Daoy (cell line): ENCODE measurements at regions not wholly inside any gene's neighbourhood (a gene's known extent, or its start where the extent isn't known, plus 50 kb on each side); places are given as distances from the start of the nearest gene placed in this dataset.

Experiments used
- DNase-seq: peaks from one replicate; pipeline ENCODE4 v3.0.0-alpha.2; 2015; ENCODE audit warnings: low read depth

GRCh38 chr3:99500485-99500884 lies 137.9 kb upstream of the COL8A1 start:
- DNase-seq = no peak

GRCh38 chr3:99499235-99500158 lies 138.9 kb upstream of the COL8A1 start:
- DNase-seq = peak; percentile 51

- DNase-seq = no peak
Observed at GRCh38 chr3:99498550-99499234, 139.7 kb upstream of the COL8A1 start.

DNA sequence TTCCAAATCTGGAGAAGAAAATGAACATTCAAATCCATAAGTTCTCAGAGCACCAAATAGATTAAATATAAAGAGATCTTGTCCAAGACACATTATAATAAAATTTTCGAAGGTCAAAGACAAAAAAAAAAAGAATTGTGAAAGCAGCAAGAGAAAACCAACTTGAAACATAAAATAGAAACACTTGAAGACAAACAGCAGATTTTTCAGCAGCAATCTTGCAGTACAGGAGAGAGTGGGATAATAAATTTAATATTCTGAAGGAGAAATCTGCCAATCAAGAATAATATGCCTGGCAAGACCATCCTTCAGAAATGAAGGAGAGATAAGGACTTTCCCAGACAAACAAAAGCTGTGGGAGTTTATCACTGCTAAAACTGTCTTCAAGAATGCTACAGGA lies 150.5 kb upstream of the COL8A1 start:
- no peak for DNase-seq

GRCh38 chr3:99485286-99485685 lies 153.1 kb upstream of the COL8A1 start:
- no peak for DNase-seq

DNA sequence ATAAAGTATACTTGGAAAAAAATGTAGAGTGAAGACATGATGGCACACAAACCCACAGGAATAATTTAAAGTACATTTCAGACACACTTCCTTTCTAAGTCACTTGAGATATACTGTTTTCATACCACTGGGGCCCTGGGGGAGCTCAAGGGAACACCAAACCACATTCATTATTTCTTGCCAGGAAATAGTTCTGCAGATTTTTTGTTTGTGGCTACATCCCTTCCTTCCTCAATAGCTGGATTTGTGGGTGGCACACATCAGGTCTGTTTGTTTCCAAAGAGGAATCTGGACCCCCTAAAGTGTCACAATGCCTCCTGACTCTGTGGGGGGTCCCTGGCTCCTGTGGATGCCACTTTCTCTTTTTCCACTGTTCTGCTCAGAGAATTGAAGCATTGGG lies 153.5 kb upstream of the COL8A1 start:
- no peak for DNase-seq

DNA sequence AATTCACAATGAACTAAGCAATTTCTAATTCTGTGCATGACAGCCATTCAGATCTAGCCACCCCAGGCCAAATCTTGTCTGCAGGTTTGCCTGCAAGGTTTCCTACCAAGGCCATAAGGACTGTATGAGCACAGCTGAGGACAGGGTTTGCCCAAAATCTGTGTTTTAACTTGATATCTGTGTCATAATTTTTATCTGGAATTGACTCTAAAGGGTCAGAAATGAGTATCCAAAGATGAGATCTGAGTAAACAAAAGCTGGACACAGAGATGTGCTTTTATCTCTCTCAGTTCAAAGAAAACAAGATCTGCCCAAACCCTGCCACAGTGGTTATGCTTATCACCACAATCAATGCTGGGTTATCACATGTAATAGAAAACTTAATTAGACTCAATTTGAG lies 154.6 kb upstream of the COL8A1 start:
- DNase-seq = no peak

DNA sequence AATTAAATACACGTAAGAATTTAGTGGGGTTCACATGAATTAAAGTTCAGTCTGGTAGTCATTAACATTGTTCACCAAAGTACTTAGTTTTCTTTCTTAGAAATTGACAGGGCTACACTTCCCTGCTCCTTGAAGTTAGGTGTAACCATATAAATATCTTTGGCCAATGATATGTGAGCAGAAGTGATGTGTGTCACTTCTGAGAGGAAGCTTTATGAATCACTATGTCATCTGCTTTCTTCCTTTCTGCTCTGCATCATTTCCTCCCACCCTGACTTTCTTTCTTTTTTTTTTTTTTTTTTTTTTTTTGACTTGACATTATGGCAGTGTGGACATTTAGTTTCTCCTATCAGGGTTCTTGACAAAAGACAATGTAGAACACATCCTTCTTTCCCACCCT lies 156.2 kb upstream of the COL8A1 start:
- DNase-seq = no peak

GRCh38 chr3:99481561-99481960 lies 156.8 kb upstream of the COL8A1 start:
- no peak for DNase-seq

- no peak for DNase-seq
Observed at GRCh38 chr3:99479768-99480167, 158.6 kb upstream of the COL8A1 start.

GRCh38 chr3:99477650-99478049 lies 160.7 kb upstream of the COL8A1 start:
- no peak for DNase-seq

GRCh38 chr3:99475229-99475628 lies 163.2 kb upstream of the COL8A1 start:
- DNase-seq = no peak

DNA sequence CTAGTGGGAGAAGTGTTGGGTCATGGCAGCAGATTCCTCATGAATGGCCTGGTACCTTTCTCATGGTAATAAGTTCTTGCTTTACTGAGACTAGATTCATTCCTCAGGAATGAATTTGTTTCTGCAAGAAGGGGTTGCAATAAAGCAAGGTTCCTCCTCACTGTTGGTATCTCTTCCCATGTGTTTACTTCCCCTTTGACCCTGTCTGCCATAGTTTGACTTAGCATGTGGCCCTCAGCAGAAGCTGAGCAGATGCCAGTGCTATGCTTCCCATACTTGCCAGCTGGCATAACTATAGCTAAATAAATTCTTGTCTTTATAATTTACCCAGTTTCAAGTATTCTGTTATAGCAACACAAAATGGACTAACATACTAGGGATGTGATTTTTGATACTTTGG lies 163.6 kb upstream of the COL8A1 start:
- no peak for DNase-seq

DNA sequence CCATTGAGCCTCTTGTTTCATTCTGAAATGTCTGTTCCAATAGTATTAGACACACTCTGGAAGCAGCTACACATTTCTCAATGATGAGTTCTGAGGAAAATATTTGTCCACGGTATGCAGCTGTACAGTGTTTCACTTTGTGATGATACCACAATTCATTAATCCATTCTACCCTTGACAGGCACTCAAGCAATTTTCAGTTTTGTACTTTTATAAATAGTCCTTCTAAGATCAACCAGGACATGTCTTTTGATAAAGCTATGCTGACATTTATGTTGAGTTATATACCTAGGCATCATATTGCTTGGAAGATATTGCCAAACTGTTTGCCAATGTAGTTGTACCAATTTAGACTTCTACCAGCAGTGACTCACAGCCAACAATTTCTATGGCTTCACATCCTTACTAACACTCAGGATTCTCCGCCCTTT lies 165.1 kb upstream of the COL8A1 start:
- no peak for DNase-seq

GRCh38 chr3:99472385-99472784 lies 166.0 kb upstream of the COL8A1 start:
- no peak for DNase-seq

- no peak for DNase-seq
Observed at GRCh38 chr3:99471353-99472323, 166.8 kb upstream of the COL8A1 start.

DNA sequence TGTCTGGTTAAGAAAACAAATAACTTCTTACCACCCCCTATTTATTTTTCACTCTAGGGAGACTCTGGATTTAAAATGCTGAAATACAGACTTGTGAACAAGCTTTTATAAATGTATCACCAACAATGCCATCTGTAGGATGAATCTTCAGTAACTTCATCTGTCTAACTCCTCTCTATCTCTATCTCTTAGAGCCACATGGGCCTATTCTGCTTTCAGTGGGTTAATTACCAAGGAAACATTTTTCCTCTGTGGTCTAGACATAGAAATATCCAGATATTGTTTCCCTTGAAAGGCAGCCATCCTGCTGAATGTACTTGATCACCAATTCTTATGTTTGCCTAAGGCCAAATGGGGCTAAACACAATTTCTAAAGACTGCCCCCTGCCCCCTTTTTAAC lies 167.6 kb upstream of the COL8A1 start:
- no peak for DNase-seq

GRCh38 chr3:99468918-99469317 lies 169.5 kb upstream of the COL8A1 start:
- no peak for DNase-seq

- no peak for DNase-seq
Observed at GRCh38 chr3:99467420-99467819, 171.0 kb upstream of the COL8A1 start.

DNA sequence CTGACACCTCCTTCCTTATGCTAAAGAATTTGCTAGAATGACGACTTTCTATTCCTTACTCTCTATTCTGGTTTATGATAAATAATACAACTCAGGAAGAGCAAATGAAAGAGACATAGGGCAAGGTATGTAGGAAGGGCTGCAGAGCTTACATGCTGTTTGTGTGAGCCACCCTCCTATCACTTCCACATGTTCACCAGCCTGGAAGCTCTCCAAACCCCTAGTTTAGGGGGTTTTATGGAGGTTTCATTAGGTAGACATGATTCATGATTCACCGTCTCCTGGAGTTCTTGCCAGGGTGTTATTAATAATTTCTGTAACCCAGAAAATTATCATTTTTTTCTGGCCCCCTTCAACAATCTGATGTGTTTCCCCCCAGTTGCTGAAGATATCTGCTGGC lies 172.1 kb upstream of the COL8A1 start:
- no peak for DNase-seq

DNA sequence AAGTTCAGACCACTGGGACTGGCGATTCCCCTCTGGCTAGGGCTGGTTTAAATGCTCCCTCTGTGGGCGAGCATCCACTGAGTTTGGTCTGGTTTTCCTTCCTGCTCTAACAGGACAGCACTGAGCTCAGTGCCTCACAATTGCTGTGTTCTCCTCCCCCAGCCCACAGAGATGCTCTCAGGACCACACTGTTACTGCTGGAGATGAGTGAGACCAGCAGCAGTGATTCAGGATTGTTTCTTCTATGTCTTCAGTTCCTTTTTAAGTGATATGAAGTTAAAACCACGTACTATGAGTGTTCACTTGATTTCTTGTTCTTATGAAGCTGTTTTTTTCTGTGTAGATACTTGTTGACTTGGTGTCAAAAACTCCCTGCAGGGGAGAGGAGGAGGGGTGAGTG lies 180.4 kb upstream of the COL8A1 start:
- DNase-seq = no peak

DNA sequence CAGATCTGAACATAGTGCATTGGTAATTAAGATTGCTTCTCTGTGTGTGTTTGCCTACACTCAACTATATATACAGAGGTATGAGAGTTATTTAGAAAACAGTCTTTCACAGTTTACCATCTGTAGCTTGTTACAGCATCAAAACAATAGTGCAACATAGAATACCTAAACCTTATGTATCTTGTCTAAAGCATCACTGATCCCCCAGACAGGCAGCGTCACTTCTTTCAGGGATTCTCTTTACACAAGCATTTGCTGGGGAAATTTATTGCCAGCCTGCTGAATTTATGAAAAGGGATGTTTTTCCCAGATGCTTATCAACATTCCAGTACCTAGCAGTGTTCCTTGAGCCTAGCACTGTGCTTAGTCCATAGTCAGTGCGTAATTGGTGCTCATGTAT lies 195.8 kb upstream of the COL8A1 start:
- no peak for DNase-seq
